PFSK-1 (cell line): ENCODE measurements at regions not wholly inside any gene's neighbourhood (a gene's known extent, or its start where the extent isn't known, plus 50 kb on each side); places are given as distances from the start of the nearest gene placed in this dataset.

ENCODE experiments used
- FOXP2 ChIP-seq: optimal IDR thresholded peaks from 2 replicates; pipeline ENCODE3; 2011; ENCODE audit warnings: borderline replicate concordance, control low read depth, inconsistent platforms; ENCODE audit not compliant: insufficient read depth; ENCODE audit errors: extremely low read length, extremely low read depth
- POLR2AphosphoS5 ChIP-seq: IDR thresholded peaks from 2 replicates; pipeline ENCODE4 v1.6.1; 2012; ENCODE audit warnings: low read depth, mild to moderate bottlenecking, control low read depth, low read length, moderate library complexity
- SIN3A ChIP-seq: IDR thresholded peaks from 2 replicates; pipeline ENCODE4 v1.6.1; 2012; ENCODE audit warnings: mild to moderate bottlenecking, low read length, moderate library complexity, borderline replicate concordance; ENCODE audit not compliant: insufficient read depth
- TAF1 ChIP-seq: IDR thresholded peaks from 2 replicates; pipeline ENCODE4 v1.6.1; 2012; ENCODE audit warnings: low read length, control low read depth, borderline replicate concordance; ENCODE audit not compliant: insufficient read depth
- TF ChIP-seq, protein P1 (sequence below), 2 experiments: IDR thresholded peaks; 2 replicates each; pipeline versions ENCODE4 v1.6.1 to v1.8.0; 2011 to 2012; ENCODE audit warnings: low read depth in 2 of 2, low read length in 2 of 2, control low read depth in 1 of 2, inconsistent platforms in 1 of 2, mild to moderate bottlenecking in 1 of 2, moderate library complexity in 1 of 2; ENCODE audit not compliant: insufficient read depth in 1 of 2

- TF ChIP-seq, protein P1, sequence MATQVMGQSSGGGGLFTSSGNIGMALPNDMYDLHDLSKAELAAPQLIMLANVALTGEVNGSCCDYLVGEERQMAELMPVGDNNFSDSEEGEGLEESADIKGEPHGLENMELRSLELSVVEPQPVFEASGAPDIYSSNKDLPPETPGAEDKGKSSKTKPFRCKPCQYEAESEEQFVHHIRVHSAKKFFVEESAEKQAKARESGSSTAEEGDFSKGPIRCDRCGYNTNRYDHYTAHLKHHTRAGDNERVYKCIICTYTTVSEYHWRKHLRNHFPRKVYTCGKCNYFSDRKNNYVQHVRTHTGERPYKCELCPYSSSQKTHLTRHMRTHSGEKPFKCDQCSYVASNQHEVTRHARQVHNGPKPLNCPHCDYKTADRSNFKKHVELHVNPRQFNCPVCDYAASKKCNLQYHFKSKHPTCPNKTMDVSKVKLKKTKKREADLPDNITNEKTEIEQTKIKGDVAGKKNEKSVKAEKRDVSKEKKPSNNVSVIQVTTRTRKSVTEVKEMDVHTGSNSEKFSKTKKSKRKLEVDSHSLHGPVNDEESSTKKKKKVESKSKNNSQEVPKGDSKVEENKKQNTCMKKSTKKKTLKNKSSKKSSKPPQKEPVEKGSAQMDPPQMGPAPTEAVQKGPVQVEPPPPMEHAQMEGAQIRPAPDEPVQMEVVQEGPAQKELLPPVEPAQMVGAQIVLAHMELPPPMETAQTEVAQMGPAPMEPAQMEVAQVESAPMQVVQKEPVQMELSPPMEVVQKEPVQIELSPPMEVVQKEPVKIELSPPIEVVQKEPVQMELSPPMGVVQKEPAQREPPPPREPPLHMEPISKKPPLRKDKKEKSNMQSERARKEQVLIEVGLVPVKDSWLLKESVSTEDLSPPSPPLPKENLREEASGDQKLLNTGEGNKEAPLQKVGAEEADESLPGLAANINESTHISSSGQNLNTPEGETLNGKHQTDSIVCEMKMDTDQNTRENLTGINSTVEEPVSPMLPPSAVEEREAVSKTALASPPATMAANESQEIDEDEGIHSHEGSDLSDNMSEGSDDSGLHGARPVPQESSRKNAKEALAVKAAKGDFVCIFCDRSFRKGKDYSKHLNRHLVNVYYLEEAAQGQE (IDR thresholded peaks at IDR 0.05; ENCODE audit: insufficient read depth in 1 of 2, low read depth in 2 of 2, low read length in 2 of 2) = no peak
- TF ChIP-seq FOXP2 (no peak), POLR2AphosphoS5 (no peak), SIN3A (no peak), TAF1 (no peak)
These were observed 137.8 kb downstream of the NUF2 start for GRCh38 chr1:163459539-163459938.

DNA sequence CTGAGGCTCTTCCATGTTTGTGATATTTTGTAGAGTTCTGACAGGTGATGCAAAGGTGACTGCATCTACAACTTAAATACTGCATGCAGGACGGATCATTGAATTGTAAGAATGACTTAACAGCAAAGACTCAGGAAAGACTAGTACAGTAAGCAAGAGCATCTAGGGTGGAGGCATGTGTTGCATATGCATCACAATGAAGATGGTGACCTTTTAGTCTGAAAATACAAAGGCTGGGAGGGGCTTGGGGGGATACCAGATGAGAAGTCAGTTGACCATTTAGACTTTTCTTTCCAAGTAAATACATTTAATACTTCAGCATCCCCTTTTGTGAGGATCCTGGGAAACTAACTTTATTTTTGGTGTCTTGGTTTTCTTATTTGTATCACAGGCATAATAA lies 145.5 kb downstream of the NUF2 start:
- TF ChIP-seq TAF1 (no peak), SIN3A (no peak), FOXP2 (no peak), POLR2AphosphoS5 (no peak)
- TF ChIP-seq, protein P1 (IDR thresholded peaks at IDR 0.05; ENCODE audit: insufficient read depth in 1 of 2, low read depth in 2 of 2, low read length in 2 of 2) = no peak

DNA sequence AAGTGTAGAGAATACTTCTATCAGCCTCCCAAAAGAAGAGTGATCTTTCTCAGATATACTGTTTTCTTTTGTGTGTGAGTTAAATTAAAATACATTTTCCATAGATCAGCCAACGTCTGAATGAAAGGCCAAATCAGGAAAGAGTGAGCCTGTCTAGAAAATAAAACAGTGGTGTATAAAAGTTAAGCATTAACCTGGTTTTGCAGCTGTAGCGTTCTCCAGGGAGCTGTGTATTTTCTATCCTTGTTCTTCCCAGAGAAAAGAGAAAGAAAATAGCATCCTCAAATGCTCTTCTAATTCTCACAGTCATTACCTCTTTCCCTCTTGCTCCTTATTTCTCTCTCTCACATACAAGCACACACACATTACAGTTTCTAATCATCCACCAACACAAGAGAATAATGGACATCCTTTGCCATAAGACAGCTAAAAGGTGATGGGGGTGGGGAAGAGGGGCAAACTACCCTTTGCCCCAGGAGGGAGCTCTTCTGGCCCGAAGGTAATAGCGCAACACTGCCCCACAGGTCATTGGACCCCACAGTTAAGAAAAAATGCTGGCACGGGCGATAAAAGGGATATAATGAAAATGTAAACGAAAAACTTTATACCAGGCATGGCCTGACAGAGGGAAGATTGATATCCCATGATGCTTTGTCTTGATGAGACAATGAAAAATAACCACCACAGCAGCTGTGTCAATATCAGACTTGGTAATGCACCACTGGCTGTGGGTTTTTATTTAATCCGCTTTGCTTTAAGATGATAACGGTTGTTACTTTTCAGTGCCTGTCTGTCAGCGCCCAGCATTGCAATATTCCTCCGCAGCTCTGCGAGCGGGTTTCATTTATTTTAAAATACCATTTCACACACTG lies 150.3 kb downstream of the NUF2 start:
- TF ChIP-seq, protein P1 (IDR thresholded peaks at IDR 0.05; ENCODE audit: insufficient read depth in 1 of 2, low read depth in 2 of 2, low read length in 2 of 2) = no peak
- TF ChIP-seq POLR2AphosphoS5 (no peak), SIN3A (no peak), FOXP2 (no peak), TAF1 (no peak)

DNA sequence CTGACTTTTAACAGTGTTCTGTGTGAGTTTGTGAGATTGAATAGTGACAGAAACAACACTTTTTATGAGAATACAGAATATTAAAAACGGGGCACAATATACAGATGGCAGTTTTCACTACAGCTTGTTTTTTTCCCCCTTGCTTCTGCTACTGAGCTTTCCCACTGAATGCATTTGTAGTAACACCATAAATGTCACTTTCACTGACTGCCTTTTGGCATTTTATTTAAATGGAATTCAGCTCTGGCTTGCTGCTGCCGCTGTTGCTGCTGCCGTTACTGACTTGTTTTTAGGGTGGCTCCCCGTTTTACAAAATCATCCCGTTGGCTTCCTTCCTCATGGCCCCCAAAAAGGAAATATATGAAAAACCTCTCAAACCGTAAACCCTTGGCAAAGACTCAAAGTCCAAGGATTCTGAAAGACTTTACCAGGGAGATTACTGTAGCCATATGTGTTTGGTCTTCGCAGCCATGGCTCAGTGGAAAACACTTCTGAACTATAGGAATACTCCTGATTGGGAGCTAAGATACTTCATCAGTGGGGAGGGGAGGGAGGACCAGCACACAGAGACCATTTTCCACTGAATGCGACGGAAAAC lies 151.0 kb downstream of the NUF2 start:
- no peak for TF ChIP-seq TAF1
- TF ChIP-seq, protein P1 (IDR thresholded peaks at IDR 0.05; ENCODE audit: insufficient read depth in 1 of 2, low read depth in 2 of 2, low read length in 2 of 2) = no peak
- TF ChIP-seq POLR2AphosphoS5 = no peak
- TF ChIP-seq SIN3A = no peak
- TF ChIP-seq FOXP2 = no peak
